ENCODE measurements at regions not wholly inside any gene's neighbourhood (a gene's known extent, or its start where the extent isn't known, plus 50 kb on each side); places are given as distances from the start of the nearest gene placed in this dataset.

- no peak for TF ChIP-seq CTCF (IDR thresholded peaks at IDR 0.05)
- TF ChIP-seq POLR2A (IDR thresholded peaks at IDR 0.05), result no peak
Measured at GRCh38 chr16:61374071-61374470, 662.2 kb downstream of the CDH8 start.

Data from uterus (tissue), 2 donors.